HEK293T (cell line): ENCODE measurements at regions not wholly inside any gene's neighbourhood (a gene's known extent, or its start where the extent isn't known, plus 50 kb on each side); places are given as distances from the start of the nearest gene placed in this dataset.

Source experiments
- CTCF ChIA-PET: fragments of 350-600 bp; formaldehyde crosslinking; extraction: SDS; loops from one replicate; lab custom pipeline; 2021; ENCODE audit warnings: antibody characterized with exemption, inconsistent platforms; lab: Yijun Ruan, JAX
- POLR2A ChIA-PET: fragments of 350-600 bp; formaldehyde crosslinking; extraction: SDS; loops from one replicate; lab custom pipeline; 2020; ENCODE audit warnings: antibody characterized with exemption, inconsistent platforms; lab: Yijun Ruan, JAX
- DNase-seq: peaks from one replicate; pipeline ENCODE4 v3.0.0; 2012; ENCODE audit warnings: mixed read lengths; ENCODE audit errors: extremely low spot score
- ARNT ChIP-seq: fragments of 450-650 bp; IDR thresholded peaks from 2 replicates; pipeline ENCODE4 v1.6.1; 2017; ENCODE audit warnings: mild to moderate bottlenecking
- BHLHE40 ChIP-seq: fragments of 450-650 bp; IDR thresholded peaks from 2 replicates; pipeline ENCODE4 v1.6.1; 2016; ENCODE audit warnings: mild to moderate bottlenecking, moderate library complexity, borderline replicate concordance
- CTBP1 ChIP-seq: fragments of 450-650 bp; IDR thresholded peaks from 2 replicates; pipeline ENCODE4 v1.6.1; 2016; ENCODE audit warnings: borderline replicate concordance
- ELF4 ChIP-seq: fragments of 450-650 bp; IDR thresholded peaks from 2 replicates; pipeline ENCODE4 v1.6.1; 2017; ENCODE audit warnings: antibody characterized with exemption
- FOXA1 ChIP-seq: fragments of 450-650 bp; IDR thresholded peaks from 2 replicates; pipeline ENCODE4 v1.6.1; 2016; ENCODE audit warnings: mild to moderate bottlenecking
- FOXK2 ChIP-seq: fragments of 450-650 bp; IDR thresholded peaks from 2 replicates; pipeline ENCODE4 v1.6.1; 2016; ENCODE audit warnings: mild to moderate bottlenecking
- FOXM1 ChIP-seq: fragments of 450-650 bp; IDR thresholded peaks from 2 replicates; pipeline ENCODE4 v1.6.1; 2017; ENCODE audit warnings: mild to moderate bottlenecking, borderline replicate concordance
- HDGF ChIP-seq: fragments of 450-650 bp; IDR thresholded peaks from 2 replicates; pipeline ENCODE4 v1.6.1; 2017; ENCODE audit warnings: antibody characterized with exemption, borderline replicate concordance
- L3MBTL2 ChIP-seq: fragments of 450-650 bp; conservative IDR thresholded peaks from 2 replicates; pipeline ENCODE4 v1.6.1; 2016; ENCODE audit warnings: mild to moderate bottlenecking
- LEF1 ChIP-seq: fragments of 450-650 bp; IDR thresholded peaks from 2 replicates; pipeline ENCODE4 v1.6.1; 2017; ENCODE audit warnings: mild to moderate bottlenecking, borderline replicate concordance
- NFRKB ChIP-seq: fragments of 450-650 bp; IDR thresholded peaks from 2 replicates; pipeline ENCODE4 v1.6.1; 2016; ENCODE audit warnings: mild to moderate bottlenecking, moderate library complexity
- SP1 ChIP-seq: fragments of 450-650 bp; IDR thresholded peaks from 2 replicates; pipeline ENCODE4 v1.6.1; 2017
- SUZ12 ChIP-seq: fragments of 450-650 bp; IDR thresholded peaks from 2 replicates; pipeline ENCODE4 v1.6.1; 2016; ENCODE audit warnings: mild to moderate bottlenecking
- TARDBP ChIP-seq: fragments of 450-650 bp; IDR thresholded peaks from 2 replicates; pipeline ENCODE4 v1.6.1; 2016
- ZNF384 ChIP-seq: fragments of 450-650 bp; IDR thresholded peaks from 2 replicates; pipeline ENCODE4 v1.6.1; 2016
- TF ChIP-seq, protein P1 (sequence below): fragments of 450-650 bp; IDR thresholded peaks from 2 replicates; pipeline ENCODE4 v1.6.1; 2016

DNA sequence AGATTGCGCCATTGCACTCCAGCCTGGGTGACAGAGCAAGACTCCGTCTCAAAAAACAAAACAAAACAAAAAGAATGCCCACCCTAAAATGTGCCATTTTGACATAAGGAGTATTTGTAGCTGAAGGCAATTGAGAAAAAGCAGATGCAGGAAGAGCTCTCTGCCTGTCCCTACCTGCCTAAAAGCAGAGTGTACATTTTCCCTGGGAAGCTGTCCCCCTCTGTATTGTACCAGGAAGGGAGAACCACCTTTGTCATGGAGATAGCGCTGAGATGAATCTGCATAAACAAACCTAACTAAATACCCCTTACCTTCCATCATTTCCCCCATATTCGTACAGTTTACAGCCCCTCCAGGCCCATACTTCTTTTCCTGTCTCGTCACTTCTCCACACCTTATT is 94.4 kb upstream of the SLC45A1 start:
- DNase-seq: no peak
- CTCF ChIA-PET: no interaction called here
- TF ChIP-seq ZNF384 (no peak), ARNT (no peak), FOXA1 (no peak), ELF4 (no peak), SP1 (no peak), LEF1 (no peak), NFRKB (no peak), BHLHE40 (no peak), CTBP1 (no peak), L3MBTL2 (no peak), FOXM1 (no peak), HDGF (no peak), TARDBP (no peak), FOXK2 (no peak), SUZ12 (no peak)
- TF ChIP-seq, protein P1, sequence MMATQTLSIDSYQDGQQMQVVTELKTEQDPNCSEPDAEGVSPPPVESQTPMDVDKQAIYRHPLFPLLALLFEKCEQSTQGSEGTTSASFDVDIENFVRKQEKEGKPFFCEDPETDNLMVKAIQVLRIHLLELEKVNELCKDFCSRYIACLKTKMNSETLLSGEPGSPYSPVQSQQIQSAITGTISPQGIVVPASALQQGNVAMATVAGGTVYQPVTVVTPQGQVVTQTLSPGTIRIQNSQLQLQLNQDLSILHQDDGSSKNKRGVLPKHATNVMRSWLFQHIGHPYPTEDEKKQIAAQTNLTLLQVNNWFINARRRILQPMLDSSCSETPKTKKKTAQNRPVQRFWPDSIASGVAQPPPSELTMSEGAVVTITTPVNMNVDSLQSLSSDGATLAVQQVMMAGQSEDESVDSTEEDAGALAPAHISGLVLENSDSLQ: no peak
- POLR2A ChIA-PET: no interaction called here

DNA sequence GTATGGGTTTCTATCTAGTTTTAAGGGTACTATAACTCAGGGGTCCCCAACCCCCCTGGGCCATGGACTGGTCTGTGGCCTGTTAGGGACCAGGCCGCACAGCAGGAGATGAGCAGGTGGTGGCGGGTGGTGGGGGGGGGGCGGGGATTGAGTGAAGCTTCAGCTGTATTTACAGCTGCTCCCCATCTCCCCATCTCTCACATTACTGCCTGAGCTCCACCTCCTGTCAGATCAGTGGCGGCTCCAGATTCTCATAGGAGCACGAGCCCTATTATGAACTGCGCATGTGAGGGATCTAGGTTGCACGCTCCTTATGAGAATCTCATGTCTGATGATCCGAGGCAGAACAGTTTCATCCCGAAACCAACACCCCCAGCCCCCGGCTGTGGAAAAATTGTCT is 95.1 kb upstream of the SLC45A1 start:
- no peak for DNase-seq
- ChIA-PET POLR2A (no interaction called here), CTCF (no interaction called here)
- TF ChIP-seq, protein P1: no peak
- TF ChIP-seq SP1 (no peak), FOXK2 (no peak), ARNT (no peak), FOXA1 (no peak), TARDBP (no peak), ZNF384 (no peak), HDGF (no peak), BHLHE40 (no peak), CTBP1 (no peak), LEF1 (no peak), FOXM1 (no peak), SUZ12 (no peak), L3MBTL2 (no peak), ELF4 (no peak), NFRKB (no peak)

DNA sequence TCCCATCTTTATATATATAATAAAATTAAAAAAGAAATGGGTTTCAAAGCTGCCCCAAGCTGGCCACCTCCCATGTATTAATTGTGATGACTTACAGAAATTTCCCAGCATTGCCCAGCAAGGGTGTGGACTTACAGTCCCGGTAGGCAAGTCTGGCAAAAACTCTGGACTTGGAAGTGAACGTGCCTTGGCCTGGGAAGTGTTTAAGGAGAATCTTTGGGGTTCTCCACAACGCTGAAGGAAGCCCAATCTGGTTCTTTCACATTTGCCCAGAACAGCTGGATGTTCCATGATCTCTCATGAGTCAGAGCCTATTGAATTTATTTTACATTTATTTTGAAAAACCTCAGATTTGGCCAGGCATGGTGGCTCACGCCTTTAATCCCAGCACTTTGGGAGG is 98.4 kb upstream of the SLC45A1 start:
- POLR2A ChIA-PET: no interaction called here
- DNase-seq: no peak
- no peak for TF ChIP-seq FOXK2
- CTCF ChIA-PET: no interaction called here

DNA sequence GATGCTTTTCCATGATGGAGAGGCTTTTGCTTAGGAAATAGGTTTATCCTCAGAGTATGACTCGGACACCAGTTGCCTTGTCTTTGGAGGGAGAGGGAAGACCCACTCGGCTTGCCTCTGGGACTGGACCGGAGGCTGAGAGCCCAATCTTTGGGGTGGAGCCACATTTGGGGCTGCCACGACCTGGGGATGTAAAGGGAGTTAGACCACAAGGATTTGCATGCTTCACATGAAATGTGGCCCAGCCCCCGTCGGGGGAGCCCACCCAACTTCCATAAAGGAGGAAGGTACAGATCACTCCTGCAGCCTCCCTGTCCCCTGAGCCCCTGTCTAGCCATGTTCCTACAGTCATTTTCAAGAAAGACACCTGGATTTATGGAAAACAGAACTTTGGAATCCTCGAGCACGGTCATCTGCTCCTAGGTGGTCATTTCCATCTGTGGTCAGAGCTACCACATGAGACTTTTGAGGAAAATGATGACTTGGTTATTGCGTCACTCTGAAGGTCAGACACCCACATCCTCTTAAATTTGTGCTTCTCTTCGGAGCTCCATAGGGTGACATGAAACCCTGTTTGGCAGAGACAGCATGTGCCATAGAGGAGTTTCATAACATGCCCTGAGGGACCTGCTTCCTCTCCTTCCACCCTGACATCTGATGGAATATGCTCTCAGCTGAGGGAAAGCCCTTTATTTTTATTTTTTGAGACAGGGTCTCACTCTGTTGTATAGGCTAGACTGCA is 99.4 kb upstream of the SLC45A1 start:
- no peak for DNase-seq
- POLR2A ChIA-PET: no interaction called here
- TF ChIP-seq, protein P1: no peak
- no peak for TF ChIP-seq L3MBTL2
- TF ChIP-seq ELF4: no peak
- TF ChIP-seq CTBP1: no peak
- TF ChIP-seq FOXK2: no peak
- TF ChIP-seq FOXM1: no peak
- no peak for TF ChIP-seq BHLHE40
- TF ChIP-seq FOXA1: no peak
- CTCF ChIA-PET: interaction anchor here (0.6 kb wide), 1 partner anchor 1866 kb away, joined by 7 read pairs; no protein-coding TSS in a partner anchor

DNA sequence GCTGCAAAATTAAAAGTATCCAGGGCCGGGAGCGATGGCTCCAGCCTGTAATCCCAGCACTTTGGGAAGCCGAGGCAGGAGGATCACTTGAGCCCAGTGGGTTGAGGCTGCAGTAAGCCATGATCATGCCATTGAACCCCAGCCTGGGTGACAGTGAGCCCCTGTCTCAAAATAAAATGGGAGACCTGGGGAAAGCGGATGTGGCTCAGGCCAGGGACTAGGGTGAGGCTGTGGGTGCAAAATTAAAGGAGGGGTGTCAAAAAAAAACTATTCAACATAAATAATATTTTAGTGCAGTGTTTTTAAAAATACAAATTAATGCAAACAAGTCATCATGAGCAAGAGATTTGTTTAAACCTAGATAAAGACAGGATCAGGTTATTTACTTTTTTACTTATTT is 100.1 kb upstream of the SLC45A1 start:
- ChIA-PET POLR2A (no interaction called here), CTCF (no interaction called here)
- no peak for DNase-seq
- TF ChIP-seq FOXA1 (no peak), HDGF (no peak), LEF1 (no peak), NFRKB (no peak), SP1 (no peak), ZNF384 (no peak), FOXM1 (no peak), FOXK2 (no peak), BHLHE40 (no peak), TARDBP (no peak), ARNT (no peak), SUZ12 (no peak), L3MBTL2 (no peak), CTBP1 (no peak), ELF4 (no peak)
- TF ChIP-seq, protein P1: no peak
